OCI-LY7 (cell line): ENCODE measurements at regions not wholly inside any gene's neighbourhood (a gene's known extent, or its start where the extent isn't known, plus 50 kb on each side); places are given as distances from the start of the nearest gene placed in this dataset.

Experiments
- BruUV-seq: library from RNA; stranded (reverse); fragments of 400-500 nt; replicated peaks from 2 replicates; lab custom pipeline; 2021; lab: Mats Ljungman, UMichigan
- CTCF ChIA-PET: fragments of 300-600 bp; sonication (Branson Sonifier 250); formaldehyde crosslinking; loops from one replicate; lab custom pipeline; 2022; ENCODE audit warnings: antibody characterized with exemption; ENCODE audit not compliant: unreplicated experiment; lab: Charles Lee
- POLR2A ChIA-PET: fragments of 300-600 bp; sonication (Branson Sonifier 250); formaldehyde crosslinking; loops from one replicate; lab custom pipeline; 2022; ENCODE audit warnings: antibody characterized with exemption; lab: Charles Lee
- DNase-seq: peaks from one replicate; pipeline ENCODE4 v3.0.0-alpha.2; 2015; ENCODE audit warnings: low spot score
- H2AFZ ChIP-seq: fragments of 200-600 bp; sonication (generic), shearing (Covaris generic); 2 replicates; pipeline ENCODE4 v1.6.1; 2014; ENCODE audit warnings: mild to moderate bottlenecking, antibody characterized with exemption, low read length, moderate library complexity
- H3K27ac ChIP-seq: fragments of 200-600 bp; sonication (generic); 2 replicates; pipeline ENCODE4 v1.5.1; 2014; ENCODE audit warnings: mixed run types, low read depth, mild to moderate bottlenecking, moderate library complexity, low read length, inconsistent platforms; ENCODE audit not compliant: poor library complexity, severe bottlenecking
- H3K36me3 ChIP-seq: fragments of 200-600 bp; sonication (generic); 2 replicates; pipeline ENCODE4 v1.6.1; 2014; ENCODE audit warnings: mild to moderate bottlenecking, antibody characterized with exemption, low read length, moderate library complexity, mixed read lengths; ENCODE audit not compliant: insufficient read depth
- H3K4me1 ChIP-seq: fragments of 200-600 bp; sonication (generic); 2 replicates; pipeline ENCODE4 v1.5.1; 2014; ENCODE audit warnings: mild to moderate bottlenecking, low read length; ENCODE audit not compliant: insufficient read depth, poor library complexity, severe bottlenecking
- H3K4me2 ChIP-seq: fragments of 200-600 bp; sonication (generic); 2 replicates; pipeline ENCODE4 v1.6.1; 2014; ENCODE audit warnings: mild to moderate bottlenecking, low read length
- H3K4me3 ChIP-seq: fragments of 200-600 bp; sonication (generic); 2 replicates; pipeline ENCODE4 v1.5.1; 2014; ENCODE audit warnings: mild to moderate bottlenecking, low read depth, low read length; ENCODE audit not compliant: poor library complexity, severe bottlenecking
- H3K79me2 ChIP-seq: fragments of 200-600 bp; sonication (generic); 2 replicates; pipeline ENCODE4 v1.6.1; 2016; ENCODE audit warnings: low read depth, mild to moderate bottlenecking, low read length, moderate library complexity, mixed read lengths; ENCODE audit not compliant: insufficient read depth
- H3K9me2 ChIP-seq: fragments of 200-600 bp; sonication (generic); 2 replicates; pipeline ENCODE4 v1.6.1; 2016; ENCODE audit warnings: mild to moderate bottlenecking, low read length, mixed read lengths; ENCODE audit not compliant: insufficient read depth
- H3K9me3 ChIP-seq: fragments of 200-600 bp; sonication (generic); 2 replicates; pipeline ENCODE4 v1.6.1; 2014; ENCODE audit warnings: mild to moderate bottlenecking, mixed run types, low read length, mixed read lengths
- H4K20me1 ChIP-seq: fragments of 200-600 bp; sonication (generic); 2 replicates; pipeline ENCODE4 v1.6.1; 2014; ENCODE audit warnings: mild to moderate bottlenecking, antibody characterized with exemption, low read length, moderate library complexity, mixed read lengths; ENCODE audit not compliant: insufficient read depth
- CTCF ChIP-seq: fragments of 200-600 bp; sonication (generic); conservative IDR thresholded peaks from 2 replicates; pipeline ENCODE4 v1.5.1; 2014; ENCODE audit warnings: mild to moderate bottlenecking, antibody characterized with exemption, low read length, moderate library complexity, mixed read lengths
- EZH2phosphoT487 ChIP-seq: fragments of 200-600 bp; sonication (generic); IDR thresholded peaks from 2 replicates; pipeline ENCODE4 v1.6.1; 2018; ENCODE audit warnings: low read depth, borderline replicate concordance, mild to moderate bottlenecking, mixed run types, antibody characterized with exemption, low read length, moderate library complexity, mixed read lengths
- intact Hi-C: fragments of 100-400 bp; cut with micrococcal nuclease; formaldehyde crosslinking; loops from one replicate; pipeline ENCODE4 v1.10.0; 2022; ENCODE audit not compliant: unreplicated experiment

- H3K79me2 ChIP-seq, result no peaks in the 10 kb centered on the region
- DNase-seq, result no peak
- H3K36me3 ChIP-seq, result no peaks in the 10 kb centered on the region
- no peaks in the 10 kb centered on the region for H3K9me2 ChIP-seq
- no peaks in the 10 kb centered on the region for H4K20me1 ChIP-seq
- TF ChIP-seq CTCF (no peak), EZH2phosphoT487 (no peak)
- no TSS peak for BruUV-seq
- no peak overlapping the region for H3K4me2 ChIP-seq
- intact Hi-C loops, result no loop called here
- no peak overlapping the region for H2AFZ ChIP-seq
- no peak overlapping the region for H3K27ac ChIP-seq
- H3K9me3 ChIP-seq, result peaks cover 7% of the 10 kb centered on the region
- CTCF ChIA-PET, result no interaction called here
- H3K4me1 ChIP-seq, result no peaks in the 10 kb centered on the region
- POLR2A ChIA-PET, result interaction anchor here (0.6 kb wide), 1 partner anchor 991 kb away, joined by 3 read pairs; no protein-coding TSS in a partner anchor
- H3K4me3 ChIP-seq, result no peak overlapping the region
These were observed 1668.9 kb upstream of the MIR17HG start for GRCh38 chr13:89678466-89679121.

- no peaks in the 10 kb centered on the region for H3K9me2 ChIP-seq
- H3K4me1 ChIP-seq, result no peaks in the 10 kb centered on the region
- H3K27ac ChIP-seq, result no peak overlapping the region
- BruUV-seq, result no TSS peak
- peaks cover 6% of the 10 kb centered on the region; the same call in 1 of the 2 replicates for H3K9me3 ChIP-seq
- H3K4me3 ChIP-seq, result no peak overlapping the region
- POLR2A ChIA-PET, result interaction anchor here (0.6 to 1.6 kb wide), 3 partner anchors 10 to 1374 kb away, joined by 4 to 5 read pairs (median 4); no protein-coding TSS in a partner anchor
- TF ChIP-seq EZH2phosphoT487, result no peak
- no peak for TF ChIP-seq CTCF
- intact Hi-C loops, result no loop called here
- DNase-seq, result no peak
- CTCF ChIA-PET, result no interaction called here
- no peak overlapping the region for H3K4me2 ChIP-seq
- H2AFZ ChIP-seq, result no peak overlapping the region
- no peaks in the 10 kb centered on the region for H3K79me2 ChIP-seq
- no peaks in the 10 kb centered on the region for H4K20me1 ChIP-seq
- H3K36me3 ChIP-seq, result no peaks in the 10 kb centered on the region
These were observed 1662.6 kb upstream of the MIR17HG start for GRCh38 chr13:89684896-89685295.

DNA sequence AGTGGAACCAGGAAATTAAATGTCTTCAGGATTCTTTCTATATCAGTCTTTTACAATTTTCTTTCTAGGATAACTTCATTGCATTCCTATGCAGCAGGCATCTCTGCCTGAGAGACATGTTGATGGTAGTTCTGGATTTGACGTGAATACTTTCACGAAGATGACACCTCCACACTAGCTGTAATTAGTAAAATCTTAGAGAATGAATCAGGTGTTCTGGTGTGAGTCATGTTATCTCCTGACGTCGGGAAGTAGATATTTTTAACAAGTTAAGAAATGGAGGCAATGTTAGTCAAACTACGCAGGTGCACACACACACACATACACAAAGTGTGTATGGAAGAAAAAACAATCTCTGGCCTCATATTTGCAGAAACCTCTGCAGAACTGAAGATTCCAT, 1661.3 kb upstream of the MIR17HG start:
- BruUV-seq, result no TSS peak
- no peak overlapping the region for H3K4me3 ChIP-seq
- H2AFZ ChIP-seq, result no peak overlapping the region
- H3K79me2 ChIP-seq, result no peaks in the 10 kb centered on the region
- no peaks in the 10 kb centered on the region for H3K9me2 ChIP-seq
- no peaks in the 10 kb centered on the region for H3K36me3 ChIP-seq
- no peak for TF ChIP-seq EZH2phosphoT487
- TF ChIP-seq CTCF, result no peak
- POLR2A ChIA-PET, result interaction anchor here (0.7 to 1.3 kb wide), 2 partner anchors 11 to 19 kb away, joined by 3 to 4 read pairs; no protein-coding TSS in a partner anchor
- no peaks in the 10 kb centered on the region for H3K9me3 ChIP-seq
- CTCF ChIA-PET, result no interaction called here
- H3K4me1 ChIP-seq, result no peaks in the 10 kb centered on the region
- no peak overlapping the region for H3K27ac ChIP-seq
- intact Hi-C loops, result no loop called here
- H4K20me1 ChIP-seq, result no peaks in the 10 kb centered on the region
- no peak for DNase-seq
- H3K4me2 ChIP-seq, result no peak overlapping the region
